Glomerular visceral epithelial cell (primary cell): ENCODE measurements at regions not wholly inside any gene's neighbourhood (a gene's known extent, or its start where the extent isn't known, plus 50 kb on each side); places are given as distances from the start of the nearest gene placed in this dataset.

ENCODE experiments used
- DNase-seq: peaks from one replicate; pipeline ENCODE4 v3.0.0-alpha.2; 2016; ENCODE audit errors: extremely low spot score

DNA sequence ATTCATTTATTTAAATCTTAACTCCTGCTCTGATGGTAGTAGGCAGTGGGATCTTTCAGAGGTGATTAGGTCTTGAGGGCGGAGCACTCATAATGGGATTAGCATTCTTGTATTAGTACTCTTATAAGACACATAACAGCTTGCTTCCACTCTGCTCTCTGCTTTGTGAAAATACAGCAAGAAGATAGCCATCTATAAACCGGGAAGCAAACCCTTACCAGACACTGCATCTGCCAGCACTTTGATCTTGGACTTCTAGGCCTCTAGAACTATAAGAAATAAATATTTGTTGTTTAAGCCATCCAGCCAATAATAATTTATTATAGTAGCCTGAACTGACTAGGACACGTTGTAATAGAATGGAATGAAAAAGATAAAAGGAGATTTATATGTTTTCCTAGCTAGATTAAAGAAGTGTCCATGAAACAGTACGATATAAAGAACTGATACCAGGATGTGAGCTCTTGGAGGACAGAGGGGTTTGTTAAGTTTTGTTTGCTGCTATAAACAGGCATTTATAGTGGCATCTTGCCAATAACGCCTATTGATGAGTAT, 869.9 kb downstream of the MRPL39 start:
- no peak for DNase-seq

DNA sequence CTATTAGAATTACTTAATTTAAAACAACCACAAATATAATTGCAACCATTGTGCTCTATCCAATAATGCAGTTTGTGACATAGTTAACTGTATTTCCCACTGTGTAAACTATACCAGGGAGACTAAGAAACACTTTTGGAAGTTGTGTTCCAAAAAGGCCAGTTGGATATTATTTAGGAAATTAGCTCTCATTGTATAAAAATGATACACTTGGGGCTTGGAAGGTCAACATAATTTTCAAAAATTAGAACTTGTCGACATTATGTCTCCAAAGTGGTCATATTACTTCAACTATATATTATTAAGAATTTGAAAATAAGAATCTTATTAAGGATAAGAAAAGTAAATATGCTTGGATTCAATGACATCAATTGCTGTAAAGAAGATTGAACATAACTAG, 876.6 kb downstream of the MRPL39 start:
- DNase-seq: no peak

DNA sequence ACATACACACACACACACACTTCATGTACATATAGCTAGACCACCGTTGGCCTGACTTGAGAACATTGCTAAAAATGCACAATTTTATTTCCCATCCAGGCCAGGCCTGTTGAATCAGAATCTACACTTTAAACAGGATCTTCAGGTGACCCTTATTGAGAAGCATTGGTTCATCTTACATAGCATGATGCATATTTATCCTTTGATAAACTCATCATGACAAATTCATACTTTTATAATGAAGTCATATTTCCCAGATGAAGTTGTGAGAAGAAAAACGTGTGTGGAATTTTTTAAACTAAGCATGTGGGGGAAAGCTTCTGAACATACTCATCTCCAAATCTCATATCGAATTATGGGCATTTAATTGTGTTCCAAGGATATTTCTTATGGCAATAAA, 877.7 kb downstream of the MRPL39 start:
- DNase-seq: peak; percentile 8

DNA sequence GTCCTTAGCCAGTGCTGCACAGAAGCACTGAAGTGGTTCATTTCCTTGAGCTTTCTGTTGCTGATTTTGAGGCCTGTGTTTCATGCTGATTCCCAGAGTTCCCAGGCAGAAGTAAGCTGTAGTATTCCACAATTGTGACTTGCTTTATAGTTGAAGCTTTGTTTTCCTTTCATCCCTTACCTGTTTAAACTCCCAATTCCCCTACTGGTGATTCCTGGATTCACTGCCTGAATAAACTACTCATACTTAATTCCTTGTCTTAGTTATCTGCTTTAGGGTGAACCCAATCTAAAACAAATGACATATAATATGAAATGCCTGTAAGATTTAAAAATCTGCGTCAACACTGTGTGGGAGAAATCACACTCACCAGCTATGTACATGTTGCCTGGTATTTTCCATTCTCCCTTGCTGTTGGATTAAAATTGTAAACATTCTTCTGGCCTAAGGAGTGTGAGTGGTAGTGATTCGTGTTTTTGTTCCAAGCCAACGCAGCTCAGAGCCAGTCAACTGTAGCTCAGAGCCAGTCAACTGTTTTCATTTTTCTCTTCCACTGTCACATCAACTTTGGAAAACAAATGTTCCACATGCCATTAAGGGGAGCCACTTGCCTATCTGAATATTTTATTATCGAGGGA, 879.4 kb downstream of the MRPL39 start:
- DNase-seq: peak; percentile 30

DNA sequence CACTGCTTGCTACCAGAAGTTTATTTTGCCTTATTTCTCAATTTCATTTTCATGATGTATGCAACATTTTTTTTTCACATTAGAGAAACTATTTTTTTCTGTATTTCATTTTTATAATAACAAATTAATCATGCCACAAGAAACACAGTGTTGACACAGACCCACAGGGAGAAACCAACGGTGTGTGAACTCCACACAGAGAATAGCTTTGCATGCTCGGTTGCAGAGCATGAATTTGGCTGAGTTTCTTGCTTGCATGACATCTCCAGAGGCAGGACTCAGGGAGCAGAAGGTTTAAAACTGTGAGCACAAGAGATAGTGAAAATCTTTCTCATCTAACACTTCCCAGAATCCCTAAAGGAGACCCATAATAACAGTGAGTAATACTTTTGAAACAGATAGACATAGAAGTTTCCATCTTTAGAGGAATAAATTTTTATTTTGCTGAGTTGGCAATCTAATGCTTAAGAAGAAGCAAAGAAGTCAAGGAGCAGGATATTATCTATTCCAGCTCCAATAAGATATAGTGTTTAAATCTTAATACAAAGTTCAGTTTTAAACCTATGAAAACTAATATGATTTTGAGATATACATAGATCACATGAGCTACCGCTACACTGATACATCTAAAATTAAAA, 890.9 kb downstream of the MRPL39 start:
- peak; percentile 83 for DNase-seq

DNA sequence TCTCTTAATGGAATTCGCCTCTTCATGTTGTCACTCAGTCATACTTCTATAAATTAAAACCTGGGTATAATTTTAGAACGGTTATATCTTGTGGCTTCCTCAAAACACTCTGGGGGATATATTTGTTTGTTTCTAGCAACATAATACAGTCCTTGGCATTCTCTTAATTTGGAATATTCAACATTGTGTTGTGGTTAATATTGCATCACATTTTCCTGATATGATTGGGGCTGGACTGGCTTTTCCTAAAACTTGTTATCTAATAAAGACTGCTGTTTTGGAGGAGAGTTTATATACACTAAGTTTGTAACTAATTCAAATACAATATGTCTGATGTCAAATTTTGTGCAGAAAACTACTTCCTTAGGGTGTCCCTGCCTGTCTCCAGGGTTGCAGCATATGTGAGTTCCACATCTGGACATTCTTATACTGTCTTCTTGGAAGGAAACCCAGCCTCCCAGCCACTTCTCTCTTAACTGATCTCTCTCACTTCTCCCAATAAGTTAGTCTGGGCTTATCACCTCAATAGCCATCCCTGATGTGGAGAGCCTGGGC, 892.6 kb downstream of the MRPL39 start:
- no peak for DNase-seq

DNA sequence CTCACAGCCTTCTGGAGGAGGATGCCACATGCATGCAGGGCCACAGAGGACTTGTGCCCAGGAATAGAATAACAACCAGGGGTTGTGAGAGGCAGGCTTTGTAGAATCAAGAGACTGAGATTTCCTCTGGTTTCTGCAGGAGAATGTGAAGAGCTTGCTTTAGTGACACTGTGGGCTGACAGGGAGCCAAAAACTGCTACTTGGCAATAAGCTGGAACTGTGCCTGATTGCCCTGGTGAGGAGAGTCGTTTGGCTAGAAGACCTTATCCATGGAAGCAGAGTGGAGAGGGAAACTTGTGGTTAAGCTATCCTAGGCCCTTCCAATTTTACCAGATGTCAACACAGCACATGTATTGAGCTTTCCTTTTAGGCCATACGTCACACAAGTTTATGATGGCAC, 902.1 kb downstream of the MRPL39 start:
- no peak for DNase-seq

DNA sequence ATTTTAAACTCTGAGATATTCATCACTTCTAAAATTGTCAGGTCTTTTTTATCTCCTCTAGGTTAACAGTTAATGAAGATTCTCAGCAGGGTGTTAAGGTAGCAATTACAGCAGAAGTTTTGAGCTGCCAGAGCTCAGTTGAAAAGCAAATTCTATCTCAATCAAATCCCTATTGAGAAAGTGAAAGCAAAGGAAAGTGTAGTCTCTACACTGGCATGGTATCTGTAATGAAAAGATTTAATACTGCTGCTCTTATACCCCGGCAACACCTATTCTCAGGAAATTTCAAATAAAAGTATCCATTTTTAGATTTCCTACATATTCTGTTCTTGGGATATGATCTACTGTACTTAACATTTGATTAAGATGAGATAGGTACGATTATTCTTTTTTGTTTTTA, 913.5 kb downstream of the MRPL39 start:
- DNase-seq: no peak

DNA sequence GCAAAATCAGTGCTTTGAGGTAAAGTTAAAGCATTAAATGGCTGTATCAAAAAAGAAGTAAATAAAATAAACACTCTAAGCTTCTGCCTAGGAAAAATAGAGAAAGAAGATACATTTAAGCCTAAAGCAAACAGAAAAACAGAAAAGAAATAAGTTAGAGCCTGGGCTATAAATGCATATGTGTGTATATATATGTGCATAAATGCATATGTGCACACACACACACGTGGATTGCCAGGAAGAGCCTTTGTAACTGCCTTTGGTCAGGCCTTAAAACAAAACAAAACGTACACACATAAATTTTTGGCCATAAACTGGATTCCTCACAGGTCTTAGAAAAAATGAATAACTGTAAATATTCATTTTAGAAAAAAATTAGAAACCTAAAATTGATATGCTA, 925.8 kb downstream of the MRPL39 start:
- DNase-seq: no peak

DNA sequence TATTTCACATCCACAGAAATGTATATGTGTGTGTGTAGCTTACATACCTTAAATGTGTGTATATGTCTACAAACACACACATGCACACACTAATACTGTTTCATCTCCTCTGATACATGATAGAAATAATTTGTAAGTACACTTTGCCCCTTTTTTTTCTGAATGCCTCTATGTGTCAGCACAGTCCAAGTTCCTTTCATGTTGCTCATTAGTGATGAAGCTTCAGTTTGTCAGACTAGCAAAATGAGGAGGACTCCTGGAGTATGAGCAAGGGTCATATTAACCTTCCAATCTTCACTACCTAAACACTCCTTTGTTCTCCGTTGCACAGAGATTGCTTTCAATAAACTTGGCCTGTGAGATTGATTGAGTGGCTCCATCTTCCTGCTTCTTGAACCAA, 935.4 kb downstream of the MRPL39 start:
- no peak for DNase-seq

DNA sequence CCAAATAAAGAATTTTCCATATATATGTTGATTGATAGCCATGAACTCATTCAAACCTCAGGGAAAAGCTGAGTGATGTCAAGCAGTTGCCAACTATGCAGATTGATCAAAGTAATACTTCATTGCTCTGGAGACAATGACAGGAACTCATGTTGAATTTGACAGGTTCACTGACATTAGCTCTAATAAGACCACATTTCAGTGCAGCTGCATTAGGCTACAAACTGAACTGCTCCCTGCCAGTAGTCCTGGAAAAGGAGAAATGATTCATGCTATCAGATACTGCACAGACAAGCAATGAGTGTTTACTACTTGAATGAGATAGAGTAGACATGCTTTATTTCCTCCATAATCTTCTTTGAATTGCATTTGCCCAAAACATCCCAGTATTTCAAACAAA, 948.4 kb downstream of the MRPL39 start:
- DNase-seq: peak; percentile 37

DNA sequence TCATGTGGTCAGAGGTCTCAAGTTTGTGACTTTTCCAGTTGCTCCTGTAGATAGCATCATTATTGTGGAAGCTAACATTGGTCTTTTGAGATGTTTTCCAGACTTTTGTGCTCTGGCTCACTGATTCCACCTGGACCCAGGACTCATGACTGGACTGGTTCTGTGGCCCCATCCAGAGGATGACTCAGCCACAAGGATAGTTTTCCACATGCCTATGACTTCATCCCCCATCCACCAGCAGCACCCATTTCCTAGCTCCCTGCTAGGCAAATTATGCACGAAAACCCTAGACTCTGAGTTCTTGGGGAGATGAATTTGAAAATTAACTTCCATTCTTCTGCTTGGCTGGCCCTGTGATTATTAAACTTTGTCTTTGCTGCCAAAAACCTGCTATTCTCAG, 949.3 kb downstream of the MRPL39 start:
- peak; percentile 88 for DNase-seq

DNA sequence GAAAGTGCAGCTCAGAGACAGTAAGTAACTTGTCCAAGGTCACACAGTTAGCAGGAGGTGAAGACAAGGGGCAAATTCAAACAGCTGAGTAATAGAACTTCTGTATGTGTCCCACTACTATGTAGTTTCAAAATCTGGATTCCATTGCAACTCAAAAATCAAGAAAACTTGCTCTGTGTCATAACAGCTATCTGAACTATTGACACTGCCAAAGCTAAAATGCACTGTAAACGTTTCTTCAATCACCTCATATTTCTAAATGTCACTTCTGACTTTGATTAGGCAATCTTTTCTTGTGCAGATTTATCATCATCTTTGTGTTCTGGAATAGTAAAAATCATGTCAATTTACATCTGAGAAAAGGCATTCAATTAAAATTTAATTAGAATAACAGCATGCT, 957.6 kb downstream of the MRPL39 start:
- DNase-seq: no peak

DNA sequence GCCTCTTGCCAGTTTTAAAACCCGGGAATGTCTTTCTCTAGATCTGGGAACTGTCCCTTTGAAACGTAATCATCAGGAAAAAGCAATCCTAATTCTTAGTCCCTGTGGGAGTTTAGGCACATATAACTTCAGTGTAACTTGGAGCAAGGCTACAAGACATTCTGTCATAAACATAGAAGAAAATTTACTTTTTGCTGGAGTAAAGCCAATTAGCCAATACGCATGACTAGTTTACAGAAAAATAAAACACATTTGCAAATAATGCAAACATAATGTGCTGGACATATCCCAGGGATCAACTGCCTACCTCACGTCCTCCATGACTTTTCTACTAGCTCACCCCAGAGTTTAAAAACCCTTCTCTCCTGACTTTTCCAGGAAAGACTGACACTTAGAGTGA, 970.6 kb downstream of the MRPL39 start:
- no peak for DNase-seq

DNA sequence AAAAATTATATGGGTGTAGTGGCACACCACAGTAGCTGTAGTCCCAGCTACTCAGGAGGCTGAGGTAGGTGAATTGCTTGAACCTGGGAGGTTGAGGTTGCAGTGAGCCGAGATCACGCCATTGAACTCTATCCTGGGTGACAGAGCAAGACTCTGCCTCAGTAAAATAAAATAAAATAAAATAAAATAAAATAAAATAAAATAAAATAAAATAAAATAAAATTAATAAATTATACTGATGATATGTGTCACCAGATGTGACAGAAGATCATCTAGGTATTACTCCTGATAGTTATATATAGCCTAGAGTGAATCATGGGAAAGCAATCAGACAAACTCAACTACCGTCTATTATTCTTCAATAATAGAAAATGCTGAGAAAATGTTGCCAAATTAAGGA, 972.5 kb downstream of the MRPL39 start:
- DNase-seq: no peak

DNA sequence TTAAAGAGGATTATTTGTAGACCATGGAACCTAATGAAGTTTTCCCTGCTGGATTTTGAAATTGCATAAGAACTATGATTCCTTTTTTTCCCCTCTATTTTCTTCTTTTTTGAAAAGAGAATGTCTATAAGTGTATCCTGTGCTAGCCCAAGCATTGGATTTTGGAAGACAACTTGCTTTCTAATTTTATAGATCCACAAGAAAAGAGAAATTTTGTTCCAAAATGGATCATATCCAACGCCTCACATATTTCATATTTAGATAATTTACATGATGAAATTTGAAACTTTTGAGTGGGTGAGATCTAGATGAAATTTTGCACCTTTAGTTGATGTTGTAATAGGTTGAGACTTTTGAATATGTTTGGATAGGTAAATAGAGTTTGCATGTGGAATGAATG, 978.7 kb downstream of the MRPL39 start:
- DNase-seq: no peak

DNA sequence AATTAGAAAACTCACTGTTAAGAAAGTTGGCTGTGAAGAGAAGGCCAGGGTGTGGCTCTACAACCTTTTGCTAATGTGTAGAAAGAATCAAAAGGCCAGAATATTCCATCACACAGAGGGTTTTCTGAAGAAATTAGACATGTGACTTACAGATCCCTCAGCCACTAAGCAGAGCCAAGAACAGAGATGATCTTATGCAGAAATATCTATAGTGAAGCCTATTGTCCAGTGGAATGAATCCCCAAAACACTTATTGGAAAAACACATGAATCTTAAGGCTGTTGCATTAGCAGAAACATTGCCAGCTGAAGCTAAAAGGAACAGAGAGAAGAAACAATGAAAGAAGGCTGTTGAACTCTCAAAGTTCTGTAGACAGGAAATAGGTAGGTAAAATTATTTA, 979.2 kb downstream of the MRPL39 start:
- DNase-seq: no peak

DNA sequence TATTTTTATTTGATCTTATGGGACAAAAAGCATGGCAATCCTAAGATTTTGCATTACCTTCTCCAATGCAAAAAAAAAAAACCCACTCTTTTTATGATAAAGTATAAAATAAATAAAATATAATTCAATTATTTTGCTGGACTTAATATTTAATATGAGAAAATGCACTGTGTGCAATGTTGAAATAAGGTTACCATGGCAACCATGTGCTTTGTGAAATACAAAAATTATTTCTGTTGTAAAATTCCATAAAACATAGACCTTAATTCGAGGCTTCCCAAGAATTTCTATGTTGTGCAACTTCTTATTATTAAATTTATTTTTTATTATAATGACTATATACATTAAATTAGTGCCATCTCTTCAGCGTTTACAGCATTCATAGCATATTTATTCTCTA, 989.5 kb downstream of the MRPL39 start:
- no peak for DNase-seq

DNA sequence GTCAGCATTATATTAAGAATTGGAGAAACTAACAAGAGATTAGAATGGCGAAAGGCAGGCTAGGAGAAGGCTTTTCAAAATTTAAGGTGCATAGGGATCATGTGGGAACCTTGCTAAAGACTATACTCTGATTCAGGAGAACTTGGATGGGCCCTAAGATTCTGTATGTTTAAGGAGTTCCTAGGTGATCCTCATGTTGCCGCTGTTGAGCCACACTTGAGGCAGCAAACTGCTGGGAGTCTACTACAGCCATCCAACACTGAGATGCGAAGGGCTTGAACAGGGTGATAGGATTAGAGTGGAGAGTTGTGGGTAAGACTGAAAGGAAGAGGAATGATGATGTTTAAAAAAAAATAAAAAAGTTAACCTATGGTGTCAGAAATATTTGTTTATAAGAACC, 1013.2 kb downstream of the MRPL39 start:
- no peak for DNase-seq

DNA sequence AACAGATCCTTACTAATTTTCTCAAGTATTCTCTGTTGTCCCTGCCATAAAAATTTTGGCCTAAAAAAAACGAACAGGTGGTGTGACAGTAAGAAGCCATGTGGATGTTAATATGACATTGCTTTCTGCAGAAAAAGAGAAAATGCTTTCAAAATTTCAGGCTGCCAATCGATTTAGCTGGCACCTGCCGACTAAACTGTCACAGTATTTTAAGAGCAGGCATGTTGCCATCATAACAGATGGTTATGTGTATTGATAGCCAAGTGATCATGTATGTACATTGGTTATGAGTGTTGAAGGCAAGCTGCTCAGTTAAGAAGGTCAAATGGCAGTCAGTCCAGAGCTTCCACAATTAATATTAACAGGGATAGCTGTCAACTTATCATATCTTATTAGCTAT, 1017.0 kb downstream of the MRPL39 start:
- no peak for DNase-seq

DNA sequence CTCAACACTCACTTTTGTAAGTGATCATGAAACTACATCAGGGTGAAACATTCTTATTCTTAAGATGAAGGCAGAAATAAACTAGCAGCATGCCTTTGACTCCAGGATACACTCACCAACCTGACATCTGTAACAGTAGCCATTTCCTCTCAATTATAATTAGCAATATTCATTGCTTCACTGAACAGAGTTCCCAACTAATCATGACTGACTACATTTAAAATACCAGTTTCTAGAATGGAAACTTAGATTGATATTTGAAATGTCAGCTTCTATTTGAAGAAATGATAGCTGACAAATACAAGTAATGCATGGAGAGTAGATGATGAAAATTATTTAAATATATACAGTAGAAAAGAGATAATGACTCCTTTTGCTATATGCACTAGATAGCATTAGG, 1023.8 kb downstream of the MRPL39 start:
- DNase-seq: no peak

DNA sequence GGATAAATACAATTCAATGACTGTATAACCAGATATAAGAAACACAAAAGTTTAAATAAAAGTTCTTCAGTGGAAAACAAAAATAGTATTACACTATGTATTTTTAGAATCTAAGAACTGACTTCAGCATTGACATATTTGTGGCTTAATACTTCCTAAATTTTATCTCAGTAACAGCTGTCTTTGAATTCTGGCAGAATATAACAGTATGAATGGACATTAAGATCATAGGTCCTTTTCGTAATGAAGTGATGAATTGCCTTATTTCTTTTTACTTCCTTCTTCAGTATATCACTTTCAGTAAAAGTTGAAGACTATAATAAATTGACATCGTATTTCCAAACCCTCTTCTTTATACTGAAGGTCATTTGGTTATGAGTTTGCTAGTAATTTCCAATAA, 1030.0 kb downstream of the MRPL39 start:
- DNase-seq: no peak

DNA sequence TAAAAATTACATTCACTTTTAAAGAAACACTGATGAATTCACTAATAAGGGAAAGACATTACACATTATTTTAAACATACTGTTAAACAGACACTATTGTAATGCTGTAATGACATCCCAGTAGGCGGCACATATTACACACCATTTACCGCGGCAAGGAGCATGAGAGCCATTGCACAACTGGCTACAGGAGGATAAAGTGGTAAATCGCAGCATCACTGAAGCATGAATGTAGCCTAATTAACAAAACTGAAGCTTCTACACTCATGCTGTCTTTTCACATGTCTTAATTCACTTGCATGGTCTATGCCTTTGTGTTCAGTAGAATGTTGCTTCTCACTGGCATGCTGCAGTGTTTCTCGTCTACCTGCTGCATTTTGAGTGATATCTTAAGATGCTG, 1046.0 kb downstream of the MRPL39 start:
- DNase-seq: no peak
